Tibial artery (tissue), 4 donors: ENCODE measurements at regions not wholly inside any gene's neighbourhood (a gene's known extent, or its start where the extent isn't known, plus 50 kb on each side); places are given as distances from the start of the nearest gene placed in this dataset.

Experiments
- DNase-seq, 2 donors: peaks; one replicate each; pipeline ENCODE4 v3.0.0-alpha.2; 2019
- H3K27ac ChIP-seq, 2 donors: fragments of 200-600 bp; sonication (generic) in 1 of 2; 1 replicate in 1 of 2; 2 replicates in 1 of 2; pipeline ENCODE4 v1.5.1; 2018 to 2019; ENCODE audit warnings: mild to moderate bottlenecking in 1 of 2
- H3K27me3 ChIP-seq, 2 donors: fragments of 200-600 bp; sonication (generic) in 1 of 2; one replicate each; pipeline versions ENCODE4 v1.5.1 to v1.6.0; 2016 to 2019
- H3K36me3 ChIP-seq, 3 donors: fragments of 200-600 bp; sonication (generic) in 2 of 3; one replicate each; pipeline ENCODE4 v1.5.1; 2016 to 2019; ENCODE audit warnings: mild to moderate bottlenecking in 2 of 3
- H3K4me1 ChIP-seq, 4 donors: fragments of 200-600 bp; sonication (generic) in 2 of 4; 1 replicate in 3 of 4; 2 replicates in 1 of 4; pipeline ENCODE4 v1.5.1; 2016 to 2019
- H3K4me3 ChIP-seq, 2 donors: fragments of 200-600 bp; sonication (generic) in 1 of 2; 1 replicate in 1 of 2; 2 replicates in 1 of 2; pipeline ENCODE4 v1.5.1; 2018 to 2019; ENCODE audit warnings: mild to moderate bottlenecking in 2 of 2
- H3K9me3 ChIP-seq, 3 donors: fragments of 200-600 bp; sonication (generic) in 1 of 3; one replicate each; pipeline ENCODE4 v1.5.1; 2016 to 2019
- CTCF ChIP-seq, 2 experiments: fragments of 200-600 bp in 1 of 2; fragments of 450-650 bp in 1 of 2; IDR thresholded peaks; one replicate each; pipeline ENCODE4 v1.5.1; 2017 to 2019; ENCODE audit warnings: antibody characterized with exemption in 2 of 2, mild to moderate bottlenecking in 1 of 2, moderate library complexity in 1 of 2
- intact Hi-C: fragments of 100-400 bp; cut with DNase I; formaldehyde crosslinking; loops from one replicate; pipeline ENCODE4 v1.15.0; 2023; ENCODE audit warnings: low total_unique reads

- Histone ChIP-seq H3K4me3 (no peak overlapping the region), H3K27ac (no peak overlapping the region), H3K27me3 (no peaks in the 10 kb centered on the region), H3K9me3 (peaks cover 0 to 16% (median 4%) of the 10 kb centered on the region in 3 donors), H3K4me1 (no peaks in the 10 kb centered on the region), H3K36me3 (no peaks in the 10 kb centered on the region)
- TF ChIP-seq CTCF (IDR thresholded peaks at IDR 0.05), result no peak
- intact Hi-C loops, result no loop called here
- DNase-seq, result no peak
These were observed 1642.2 kb downstream of the LRRC4C start for GRCh38 chr11:39817241-39817640.

DNA sequence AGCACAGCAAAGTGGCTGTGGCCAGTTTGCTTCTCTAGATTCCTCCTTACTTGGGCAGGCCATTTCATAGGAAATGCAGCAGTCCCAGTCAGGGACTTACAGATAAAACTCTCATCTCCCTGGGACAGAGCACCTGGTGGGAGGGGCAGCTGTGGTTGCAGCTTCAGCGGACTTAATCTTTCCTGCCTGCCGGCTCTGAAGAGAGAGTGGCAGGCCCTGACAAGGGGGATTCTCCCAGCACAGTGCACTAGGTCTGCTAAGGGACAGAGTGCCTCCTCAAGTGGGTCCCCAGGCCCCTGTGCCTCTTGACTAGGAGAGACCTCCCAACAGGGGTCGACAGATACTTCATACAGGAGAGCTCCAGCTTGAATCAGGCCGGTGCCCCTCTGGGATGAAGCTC lies 1649.1 kb downstream of the LRRC4C start:
- H3K36me3 ChIP-seq, result no peaks in the 10 kb centered on the region
- H3K27ac ChIP-seq, result no peak overlapping the region
- peaks cover 0 to 8% (median 0%) of the 10 kb centered on the region in 3 donors for H3K9me3 ChIP-seq
- no peak for TF ChIP-seq CTCF (IDR thresholded peaks at IDR 0.05)
- no peaks in the 10 kb centered on the region for H3K4me1 ChIP-seq
- H3K4me3 ChIP-seq, result no peak overlapping the region
- H3K27me3 ChIP-seq, result no peaks in the 10 kb centered on the region
- no peak for DNase-seq
- intact Hi-C loops, result no loop called here

- Histone ChIP-seq H3K27ac (no peak overlapping the region), H3K36me3 (no peaks in the 10 kb centered on the region), H3K9me3 (peaks cover 0 to 8% (median 0%) of the 10 kb centered on the region in 3 donors), H3K4me1 (no peaks in the 10 kb centered on the region), H3K27me3 (no peaks in the 10 kb centered on the region), H3K4me3 (no peak overlapping the region)
- no peak for TF ChIP-seq CTCF (IDR thresholded peaks at IDR 0.05)
- intact Hi-C loops, result no loop called here
- DNase-seq, result no peak
These were observed 1649.6 kb downstream of the LRRC4C start for GRCh38 chr11:39809833-39810232.

DNA sequence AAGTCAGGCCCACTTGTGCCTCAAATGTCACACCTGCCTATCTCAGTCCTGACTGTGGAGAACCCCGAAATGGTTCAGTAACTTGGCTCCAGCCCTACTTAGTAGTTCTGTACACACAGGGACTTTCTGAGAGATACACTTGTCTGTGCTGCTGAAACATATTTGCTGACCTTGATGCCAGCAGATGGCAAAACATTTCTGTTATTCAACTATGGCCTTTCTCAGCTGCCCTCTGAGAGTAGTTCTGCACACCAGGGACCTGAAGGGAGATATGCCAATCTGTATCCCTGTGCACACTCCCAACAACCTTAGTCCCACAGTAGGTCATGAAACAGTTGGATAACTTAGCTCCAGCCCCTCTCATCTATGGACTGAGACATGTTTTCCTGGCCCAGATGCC lies 1651.5 kb downstream of the LRRC4C start:
- intact Hi-C loops, result no loop called here
- no peaks in the 10 kb centered on the region for H3K27me3 ChIP-seq
- H3K36me3 ChIP-seq, result no peaks in the 10 kb centered on the region
- DNase-seq, result no peak
- no peak for TF ChIP-seq CTCF (IDR thresholded peaks at IDR 0.05)
- H3K27ac ChIP-seq, result no peak overlapping the region
- H3K4me1 ChIP-seq, result no peaks in the 10 kb centered on the region
- H3K4me3 ChIP-seq, result no peak overlapping the region
- H3K9me3 ChIP-seq, result peaks cover 0 to 6% (median 0%) of the 10 kb centered on the region in 3 donors

GRCh38 chr11:39806652-39807051 lies 1652.8 kb downstream of the LRRC4C start:
- no peaks in the 10 kb centered on the region for H3K4me1 ChIP-seq
- H3K9me3 ChIP-seq, result no peaks in the 10 kb centered on the region
- no peaks in the 10 kb centered on the region for H3K36me3 ChIP-seq
- no peak overlapping the region for H3K27ac ChIP-seq
- H3K27me3 ChIP-seq, result no peaks in the 10 kb centered on the region
- no peak overlapping the region for H3K4me3 ChIP-seq
- no peak for DNase-seq
- intact Hi-C loops, result no loop called here
- no peak for TF ChIP-seq CTCF (IDR thresholded peaks at IDR 0.05)

- no peaks in the 10 kb centered on the region for H3K27me3 ChIP-seq
- no peaks in the 10 kb centered on the region for H3K36me3 ChIP-seq
- H3K9me3 ChIP-seq, result no peaks in the 10 kb centered on the region
- H3K4me1 ChIP-seq, result no peaks in the 10 kb centered on the region
- DNase-seq, result no peak
- no peak overlapping the region for H3K4me3 ChIP-seq
- no peak overlapping the region for H3K27ac ChIP-seq
- no peak for TF ChIP-seq CTCF (IDR thresholded peaks at IDR 0.05)
- intact Hi-C loops, result no loop called here
These were observed 1655.2 kb downstream of the LRRC4C start for GRCh38 chr11:39804271-39804670.
